GM19397 (cell line): ENCODE measurements at regions not wholly inside any gene's neighbourhood (a gene's known extent, or its start where the extent isn't known, plus 50 kb on each side); places are given as distances from the start of the nearest gene placed in this dataset.

Experiments
- ATAC-seq: cut with Tn5 transposase; IDR thresholded peaks from one replicate; pipeline ENCODE4 v1.9.1; 2021; ENCODE audit warnings: mild to moderate bottlenecking, moderate library complexity; ENCODE audit not compliant: unreplicated experiment

GRCh38 chr12:97316321-97316720 is 146.3 kb upstream of the RMST start:
- ATAC-seq, result no peak

DNA sequence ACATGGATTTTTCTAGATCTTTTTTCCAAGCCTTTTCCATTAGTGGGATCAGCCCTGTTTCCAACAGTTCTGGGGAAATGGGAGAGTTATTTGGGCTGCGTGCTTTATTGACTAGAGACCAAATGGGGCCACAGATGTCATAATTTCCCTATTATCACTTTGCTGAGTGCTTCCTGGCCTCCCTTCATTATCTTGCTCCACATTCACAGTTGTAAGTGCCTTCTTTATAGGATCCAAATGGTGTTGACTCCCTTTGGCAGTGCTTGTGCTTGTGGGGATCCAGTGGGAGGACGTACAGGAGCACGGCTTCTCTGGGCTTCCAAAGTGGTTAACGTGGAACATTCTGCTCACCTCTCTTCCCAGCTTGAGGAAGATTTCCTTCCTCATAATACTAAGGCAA is 141.0 kb upstream of the RMST start:
- ATAC-seq, result no peak

DNA sequence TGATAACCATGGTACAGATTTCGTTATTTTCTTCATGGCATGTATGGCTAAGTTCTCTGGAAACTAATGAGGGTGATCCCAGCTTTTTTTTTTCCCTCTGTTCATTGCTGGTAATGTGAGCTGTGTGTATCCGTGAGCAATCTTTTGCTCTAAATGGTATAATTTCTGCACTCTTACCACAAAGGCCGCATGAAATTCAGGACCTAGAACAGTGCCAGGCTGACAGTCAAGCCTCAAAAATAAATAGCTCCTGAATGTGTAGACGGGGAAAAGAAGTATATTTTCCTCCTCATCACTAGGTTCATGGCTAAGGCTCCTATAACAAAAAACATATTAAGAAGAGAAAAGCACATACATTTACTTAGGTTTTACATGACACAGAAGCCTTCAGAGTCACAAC is 140.2 kb upstream of the RMST start:
- ATAC-seq, result no peak

GRCh38 chr12:97323154-97323553 is 139.4 kb upstream of the RMST start:
- ATAC-seq, result no peak

- ATAC-seq, result no peak
Observed at GRCh38 chr12:97324471-97324870, 138.1 kb upstream of the RMST start.

- no peak for ATAC-seq
Observed at GRCh38 chr12:97335115-97335514, 127.5 kb upstream of the RMST start.

- no peak for ATAC-seq
Observed at GRCh38 chr12:97336900-97337751, 125.5 kb upstream of the RMST start.

DNA sequence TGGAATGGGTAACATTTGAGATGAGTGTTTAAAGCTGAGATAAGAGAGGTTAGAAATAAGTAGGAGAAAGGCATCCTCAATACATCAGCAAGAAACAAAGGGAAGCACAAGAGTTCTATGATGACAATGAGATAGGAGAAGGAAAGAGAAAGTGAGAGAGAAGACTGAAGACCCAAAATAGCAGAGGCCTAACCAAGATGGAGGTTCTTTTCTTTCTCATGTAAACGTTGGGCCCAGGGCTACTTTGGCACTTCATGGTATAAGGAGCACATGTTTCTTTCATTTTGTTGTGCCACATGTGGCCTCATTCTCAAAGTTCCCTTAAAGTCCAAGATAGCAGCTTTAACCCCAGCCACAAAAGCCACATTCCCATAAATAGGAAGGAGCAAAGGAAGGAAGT is 120.5 kb upstream of the RMST start:
- ATAC-seq, result no peak

- ATAC-seq, result no peak
Observed at GRCh38 chr12:97347956-97348355, 114.6 kb upstream of the RMST start.

DNA sequence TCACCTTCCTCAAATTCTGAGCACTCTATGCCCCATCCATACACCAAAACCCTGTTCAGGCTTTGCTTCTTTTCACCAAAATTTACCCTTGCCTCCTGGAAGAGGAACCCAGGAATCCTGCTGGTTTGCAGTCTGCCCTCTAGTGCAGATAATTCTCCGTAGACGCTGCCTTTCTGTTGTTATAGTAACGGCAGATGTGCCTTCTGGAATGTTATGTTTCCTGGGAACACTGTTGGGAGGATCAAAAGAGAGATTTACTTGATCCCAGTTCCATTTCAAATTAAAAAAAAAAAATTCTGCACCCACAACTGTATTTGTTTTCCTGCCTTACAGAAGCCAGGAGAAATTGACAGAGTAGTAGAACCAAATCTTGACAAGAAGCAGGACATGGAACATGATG is 104.2 kb upstream of the RMST start:
- no peak for ATAC-seq

- ATAC-seq, result no peak
Observed at GRCh38 chr12:97359021-97359690, 103.4 kb upstream of the RMST start.

GRCh38 chr12:97363693-97364092 is 98.9 kb upstream of the RMST start:
- ATAC-seq, result no peak

DNA sequence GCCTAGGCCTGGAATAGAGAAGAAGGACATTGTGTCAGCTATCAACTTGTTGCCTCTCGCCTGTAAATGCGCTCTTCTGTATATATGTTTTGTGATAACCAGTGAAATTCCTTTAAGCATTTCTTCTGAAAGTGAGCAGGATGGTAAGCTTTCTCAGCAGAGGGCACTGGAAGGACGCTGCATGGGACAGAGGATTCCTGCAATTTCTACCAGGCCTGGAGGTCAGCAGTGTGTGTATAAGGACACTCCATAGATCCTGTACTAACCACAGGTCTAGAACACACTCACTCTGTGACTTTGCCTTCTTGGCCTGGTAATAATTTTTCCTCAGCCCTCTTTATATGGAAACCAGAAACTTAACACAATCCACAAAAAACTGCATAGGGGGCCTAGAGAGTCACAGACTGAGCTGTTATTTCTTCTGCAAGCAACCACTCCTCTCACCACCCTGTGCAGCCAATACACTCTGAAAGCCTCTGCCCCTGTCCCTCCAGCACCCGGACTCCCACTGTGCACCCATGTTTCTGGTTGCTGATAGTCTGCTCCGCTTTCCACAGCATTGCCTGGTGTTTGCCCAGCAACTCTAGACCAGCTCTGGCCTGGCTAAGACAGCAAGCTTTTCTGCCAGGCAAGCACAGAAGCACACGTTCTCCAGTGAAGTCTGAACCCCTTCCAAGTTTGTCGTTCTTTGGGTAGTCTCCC is 94.0 kb upstream of the RMST start:
- no peak for ATAC-seq

GRCh38 chr12:97375310-97375709 is 87.3 kb upstream of the RMST start:
- no peak for ATAC-seq

- ATAC-seq, result no peak
Observed at GRCh38 chr12:97380440-97380839, 82.2 kb upstream of the RMST start.

DNA sequence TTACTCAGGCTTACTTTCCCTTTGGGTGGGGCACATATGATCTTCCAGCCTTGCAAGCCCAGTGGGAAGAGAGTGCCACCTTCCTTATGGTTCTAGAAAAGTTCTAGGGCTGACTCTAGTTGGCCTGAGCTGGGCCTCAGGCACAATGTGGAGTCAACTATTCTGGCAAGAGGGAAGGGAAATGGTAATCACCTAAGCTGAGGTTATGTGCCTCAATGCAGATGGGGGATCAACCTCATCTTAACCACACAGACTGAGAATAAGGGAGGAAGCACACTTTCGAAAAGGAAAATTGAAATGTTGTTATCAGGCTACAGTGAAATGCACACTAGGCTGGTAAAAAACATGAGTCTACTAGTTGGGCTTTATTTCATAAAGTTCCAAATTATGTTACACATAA is 77.5 kb upstream of the RMST start:
- ATAC-seq, result no peak

GRCh38 chr12:97386133-97386581 is 76.4 kb upstream of the RMST start:
- ATAC-seq, result no peak

GRCh38 chr12:97387844-97388243 is 74.8 kb upstream of the RMST start:
- no peak for ATAC-seq

DNA sequence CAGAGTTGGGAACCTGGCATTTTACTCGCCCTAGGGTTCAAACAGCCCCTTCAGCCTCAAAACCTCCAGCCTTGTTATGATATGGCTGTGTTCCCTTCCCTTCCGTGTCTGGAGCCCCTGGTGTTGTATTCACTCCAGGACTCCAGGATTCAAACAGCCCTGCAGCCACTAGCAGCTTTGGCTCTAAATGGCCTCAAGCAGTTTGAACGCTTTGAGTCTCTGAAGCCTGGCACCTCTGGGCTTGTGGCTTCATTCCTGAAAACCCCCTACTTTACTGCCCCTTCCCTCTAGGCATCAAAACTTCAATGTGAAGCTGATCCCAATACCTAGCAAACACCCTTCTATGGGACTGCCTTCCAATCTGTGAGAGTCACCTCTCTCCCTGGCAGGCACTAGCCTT is 67.9 kb upstream of the RMST start:
- ATAC-seq, result no peak

GRCh38 chr12:97397008-97397407 is 65.6 kb upstream of the RMST start:
- ATAC-seq, result no peak

DNA sequence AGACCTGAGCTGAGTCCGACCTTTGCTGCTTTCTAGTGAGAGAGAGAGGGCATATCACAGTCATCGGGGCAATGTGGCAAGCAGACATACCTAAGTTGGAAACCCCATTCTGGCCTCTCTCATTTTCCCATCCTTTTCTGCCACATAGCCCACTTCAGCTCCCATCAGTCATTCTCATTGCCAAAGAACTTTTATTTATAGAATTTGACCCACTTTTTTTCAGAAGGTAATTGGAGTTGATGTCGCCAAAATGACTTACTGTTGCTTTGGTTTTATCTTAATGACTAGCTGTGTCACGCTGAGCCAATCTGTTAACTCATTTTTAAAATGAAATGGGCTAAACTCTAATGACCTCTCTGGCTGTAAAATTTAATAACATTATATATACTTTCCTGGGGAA is 63.9 kb upstream of the RMST start:
- ATAC-seq, result no peak

GRCh38 chr12:97404093-97404492 is 58.5 kb upstream of the RMST start:
- no peak for ATAC-seq
